GM21723 (cell line): ENCODE measurements at regions not wholly inside any gene's neighbourhood (a gene's known extent, or its start where the extent isn't known, plus 50 kb on each side); places are given as distances from the start of the nearest gene placed in this dataset.
"Not testable (repeated sequence)": the region's sequence is repeated elsewhere in the genome, so short reads cannot be mapped to it uniquely, and the experiment has no call there.

Experiments used
- ATAC-seq: cut with Tn5 transposase; IDR thresholded peaks from one replicate; pipeline ENCODE4 v1.9.1; 2021; ENCODE audit warnings: mild to moderate bottlenecking, moderate library complexity; ENCODE audit not compliant: unreplicated experiment

- no peak for ATAC-seq
Observed at GRCh38 chr11:97905101-97905500, 1115.6 kb upstream of the CNTN5 start.

GRCh38 chr11:97905671-97906070, 1115.1 kb upstream of the CNTN5 start:
- ATAC-seq: no peak

- ATAC-seq: no peak
Observed at GRCh38 chr11:97908354-97908753, 1112.4 kb upstream of the CNTN5 start.

GRCh38 chr11:97909614-97910399, 1110.9 kb upstream of the CNTN5 start:
- no peak for ATAC-seq

- ATAC-seq: no peak
Observed at GRCh38 chr11:97912629-97913028, 1108.1 kb upstream of the CNTN5 start.

GRCh38 chr11:97922933-97923332, 1097.8 kb upstream of the CNTN5 start:
- not testable (repeated sequence) for ATAC-seq

GRCh38 chr11:97934572-97935208, 1086.1 kb upstream of the CNTN5 start:
- no peak for ATAC-seq

- ATAC-seq: no peak
Observed at GRCh38 chr11:97937501-97937900, 1083.2 kb upstream of the CNTN5 start.

GRCh38 chr11:97938789-97939188, 1082.0 kb upstream of the CNTN5 start:
- ATAC-seq: no peak

- no peak for ATAC-seq
Observed at GRCh38 chr11:97943493-97943892, 1077.3 kb upstream of the CNTN5 start.

- ATAC-seq: no peak
Observed at GRCh38 chr11:97948793-97949192, 1072.0 kb upstream of the CNTN5 start.

- ATAC-seq: no peak
Observed at GRCh38 chr11:97955595-97955994, 1065.2 kb upstream of the CNTN5 start.

GRCh38 chr11:97956904-97957303, 1063.8 kb upstream of the CNTN5 start:
- ATAC-seq: no peak

- ATAC-seq: no peak
Observed at GRCh38 chr11:97961431-97961830, 1059.3 kb upstream of the CNTN5 start.

- ATAC-seq: no peak
Observed at GRCh38 chr11:97962758-97963157, 1058.0 kb upstream of the CNTN5 start.

- ATAC-seq: no peak
Observed at GRCh38 chr11:97963528-97964331, 1057.0 kb upstream of the CNTN5 start.

- ATAC-seq: no peak
Observed at GRCh38 chr11:97964332-97965004, 1056.3 kb upstream of the CNTN5 start.

- no peak for ATAC-seq
Observed at GRCh38 chr11:97965849-97966646, 1054.7 kb upstream of the CNTN5 start.

GRCh38 chr11:97966901-97967300, 1053.8 kb upstream of the CNTN5 start:
- no peak for ATAC-seq

GRCh38 chr11:97968071-97968470, 1052.7 kb upstream of the CNTN5 start:
- no peak for ATAC-seq
